ENCODE measurements at regions not wholly inside any gene's neighbourhood (a gene's known extent, or its start where the extent isn't known, plus 50 kb on each side); places are given as distances from the start of the nearest gene placed in this dataset.
"Not testable (repeated sequence)": the region's sequence is repeated elsewhere in the genome, so short reads cannot be mapped to it uniquely, and the experiment has no call there.

GRCh38 chr5:57718155-57718554, 235.5 kb upstream of the ACTBL2 start:
- H3K27me3 Mint-ChIP-seq: no peaks in the 10 kb centered on the region
- no peak for DNase-seq
- no peak overlapping the region for H3K27ac Mint-ChIP-seq
- no peaks in the 10 kb centered on the region for H3K4me1 Mint-ChIP-seq
- ATAC-seq (replicated peaks): no peak
- H3K4me3 Mint-ChIP-seq: no peak overlapping the region
- peaks cover 5 to 6% of the 10 kb centered on the region in 2 donors for H3K9me3 Mint-ChIP-seq
- H3K36me3 Mint-ChIP-seq: no peaks in the 10 kb centered on the region

GRCh38 chr5:57717555-57717954, 234.9 kb upstream of the ACTBL2 start:
- H3K27me3 Mint-ChIP-seq: no peaks in the 10 kb centered on the region
- DNase-seq: no peak
- H3K27ac Mint-ChIP-seq: no peak overlapping the region
- H3K4me3 Mint-ChIP-seq: no peak overlapping the region
- H3K4me1 Mint-ChIP-seq: no peaks in the 10 kb centered on the region
- H3K36me3 Mint-ChIP-seq: no peaks in the 10 kb centered on the region
- ATAC-seq (replicated peaks): no peak
- peaks cover 5 to 6% of the 10 kb centered on the region in 2 donors for H3K9me3 Mint-ChIP-seq

- Mint-ChIP-seq H3K4me1 (no peaks in the 10 kb centered on the region), H3K9me3 (peaks cover 5 to 6% of the 10 kb centered on the region in 2 donors), H3K36me3 (no peaks in the 10 kb centered on the region), H3K27ac (no peak overlapping the region), H3K27me3 (no peaks in the 10 kb centered on the region), H3K4me3 (no peak overlapping the region)
- DNase-seq (no peak), ATAC-seq (replicated peaks) (no peak)
These were observed 234.1 kb upstream of the ACTBL2 start for GRCh38 chr5:57716661-57717060.

GRCh38 chr5:57715296-57715695, 232.7 kb upstream of the ACTBL2 start:
- Mint-ChIP-seq H3K36me3 (no peaks in the 10 kb centered on the region), H3K27me3 (no peaks in the 10 kb centered on the region), H3K4me1 (no peaks in the 10 kb centered on the region), H3K27ac (no peak overlapping the region), H3K4me3 (no peak overlapping the region), H3K9me3 (peaks cover 5 to 6% of the 10 kb centered on the region in 2 donors)
- DNase-seq (no peak), ATAC-seq (replicated peaks) (no peak)

- not testable (repeated sequence) for DNase-seq; H3K4me1 Mint-ChIP-seq; ATAC-seq (replicated peaks); H3K27me3 Mint-ChIP-seq; H3K27ac Mint-ChIP-seq; H3K36me3 Mint-ChIP-seq; H3K9me3 Mint-ChIP-seq; H3K4me3 Mint-ChIP-seq
These were observed 230.9 kb upstream of the ACTBL2 start for GRCh38 chr5:57713535-57713934.

GRCh38 chr5:57711946-57712345, 229.3 kb upstream of the ACTBL2 start:
- Mint-ChIP-seq H3K9me3 (peaks cover 5 to 6% of the 10 kb centered on the region in 2 donors), H3K36me3 (no peaks in the 10 kb centered on the region), H3K27me3 (no peaks in the 10 kb centered on the region), H3K27ac (no peak overlapping the region), H3K4me3 (no peak overlapping the region), H3K4me1 (no peaks in the 10 kb centered on the region)
- DNase-seq: no peak
- no peak for ATAC-seq (replicated peaks)

- Mint-ChIP-seq H3K4me1 (no peaks in the 10 kb centered on the region), H3K27ac (no peak overlapping the region), H3K4me3 (no peak overlapping the region), H3K27me3 (no peaks in the 10 kb centered on the region), H3K9me3 (peaks cover 5 to 6% of the 10 kb centered on the region in 2 donors), H3K36me3 (no peaks in the 10 kb centered on the region)
- no peak for DNase-seq
- ATAC-seq (replicated peaks): no peak
These were observed 228.9 kb upstream of the ACTBL2 start for GRCh38 chr5:57711471-57711870.

- Mint-ChIP-seq H3K4me3 (no peak overlapping the region), H3K27ac (no peak overlapping the region), H3K9me3 (peaks cover 5 to 6% of the 10 kb centered on the region in 2 donors), H3K4me1 (no peaks in the 10 kb centered on the region), H3K36me3 (no peaks in the 10 kb centered on the region), H3K27me3 (no peaks in the 10 kb centered on the region)
- ATAC-seq (replicated peaks) (no peak), DNase-seq (no peak)
These were observed 227.5 kb upstream of the ACTBL2 start for GRCh38 chr5:57710126-57710525.

- Mint-ChIP-seq H3K4me3 (no peak overlapping the region), H3K9me3 (no peaks in the 10 kb centered on the region), H3K36me3 (no peaks in the 10 kb centered on the region), H3K4me1 (no peaks in the 10 kb centered on the region), H3K27ac (no peak overlapping the region), H3K27me3 (no peaks in the 10 kb centered on the region)
- no peak for DNase-seq
- ATAC-seq (replicated peaks): no peak
These were observed 223.2 kb upstream of the ACTBL2 start for GRCh38 chr5:57705769-57706168.

- no peak for ATAC-seq (replicated peaks)
- Mint-ChIP-seq H3K27ac (no peak overlapping the region), H3K36me3 (no peaks in the 10 kb centered on the region)
These were observed 221.1 kb upstream of the ACTBL2 start for GRCh38 chr5:57703721-57704120.

GRCh38 chr5:57700484-57700883, 217.9 kb upstream of the ACTBL2 start:
- Mint-ChIP-seq H3K27me3 (no peaks in the 10 kb centered on the region), H3K4me1 (no peaks in the 10 kb centered on the region), H3K36me3 (no peaks in the 10 kb centered on the region), H3K27ac (no peak overlapping the region), H3K4me3 (no peak overlapping the region), H3K9me3 (no peaks in the 10 kb centered on the region)
- DNase-seq (no peak), ATAC-seq (replicated peaks) (no peak)

More at GRCh38 chr5:57703721-57704120, 221.1 kb upstream of the ACTBL2 start:
- no peak for DNase-seq
- Mint-ChIP-seq H3K4me3 (no peak overlapping the region), H3K27me3 (no peaks in the 10 kb centered on the region), H3K4me1 (no peaks in the 10 kb centered on the region), H3K9me3 (no peaks in the 10 kb centered on the region)

GRCh38 chr5:57700072-57700471, 217.5 kb upstream of the ACTBL2 start:
- no peaks in the 10 kb centered on the region for H3K9me3 Mint-ChIP-seq
- DNase-seq: no peak
- H3K4me3 Mint-ChIP-seq: no peak overlapping the region
- no peaks in the 10 kb centered on the region for H3K36me3 Mint-ChIP-seq
- H3K27ac Mint-ChIP-seq: no peak overlapping the region
- H3K4me1 Mint-ChIP-seq: no peaks in the 10 kb centered on the region
- H3K27me3 Mint-ChIP-seq: no peaks in the 10 kb centered on the region
- ATAC-seq (replicated peaks): no peak

- Mint-ChIP-seq H3K36me3 (no peaks in the 10 kb centered on the region), H3K27me3 (no peaks in the 10 kb centered on the region), H3K4me3 (no peak overlapping the region), H3K27ac (no peak overlapping the region), H3K9me3 (no peaks in the 10 kb centered on the region), H3K4me1 (no peaks in the 10 kb centered on the region)
- ATAC-seq (replicated peaks) (no peak), DNase-seq (no peak)
These were observed 216.2 kb upstream of the ACTBL2 start for GRCh38 chr5:57698802-57699201.

- DNase-seq: no peak
- Mint-ChIP-seq H3K9me3 (no peaks in the 10 kb centered on the region), H3K27ac (no peak overlapping the region), H3K36me3 (no peaks in the 10 kb centered on the region), H3K27me3 (no peaks in the 10 kb centered on the region), H3K4me1 (no peaks in the 10 kb centered on the region), H3K4me3 (no peak overlapping the region)
- ATAC-seq (replicated peaks): no peak
These were observed 215.5 kb upstream of the ACTBL2 start for GRCh38 chr5:57698086-57698485.

- Mint-ChIP-seq H3K4me1 (no peaks in the 10 kb centered on the region), H3K9me3 (no peaks in the 10 kb centered on the region), H3K4me3 (no peak overlapping the region), H3K36me3 (no peaks in the 10 kb centered on the region), H3K27me3 (peaks cover 0 to under 1% of the 10 kb centered on the region in 2 donors), H3K27ac (no peak overlapping the region)
- no peak for DNase-seq
- ATAC-seq (replicated peaks): no peak
These were observed 214.4 kb upstream of the ACTBL2 start for GRCh38 chr5:57696825-57697570.

GRCh38 chr5:57696389-57696769, 213.8 kb upstream of the ACTBL2 start:
- no peaks in the 10 kb centered on the region for H3K36me3 Mint-ChIP-seq
- no peak for DNase-seq
- no peak overlapping the region for H3K4me3 Mint-ChIP-seq
- no peak for ATAC-seq (replicated peaks)
- no peaks in the 10 kb centered on the region for H3K4me1 Mint-ChIP-seq
- peaks cover 0 to 5% of the 10 kb centered on the region in 2 donors for H3K27me3 Mint-ChIP-seq
- H3K9me3 Mint-ChIP-seq: no peaks in the 10 kb centered on the region
- H3K27ac Mint-ChIP-seq: no peak overlapping the region
